Uterus (tissue), 3 donors: ENCODE measurements at regions not wholly inside any gene's neighbourhood (a gene's known extent, or its start where the extent isn't known, plus 50 kb on each side); places are given as distances from the start of the nearest gene placed in this dataset.

ENCODE experiments used
- DNase-seq, 2 donors: peaks; one replicate each; pipeline ENCODE4 v3.0.0-alpha.2; 2019 to 2020
- H3K27ac ChIP-seq, 2 donors: fragments of 200-600 bp; sonication (generic); 1 replicate in 1 of 2; 2 replicates in 1 of 2; pipeline ENCODE4 v1.5.1; 2016 to 2018
- H3K27me3 ChIP-seq, 2 donors: fragments of 200-600 bp; sonication (generic); one replicate each; pipeline ENCODE4 v1.5.1; 2018 to 2019; ENCODE audit warnings: control low read depth in 1 of 2
- H3K36me3 ChIP-seq, 2 donors: fragments of 200-600 bp; sonication (generic); one replicate each; pipeline ENCODE4 v1.5.1; 2019; ENCODE audit warnings: control low read depth in 1 of 2
- H3K4me1 ChIP-seq, 2 donors: fragments of 200-600 bp; sonication (generic); one replicate each; pipeline ENCODE4 v1.5.1; 2018 to 2019; ENCODE audit warnings: control low read depth in 1 of 2
- H3K4me3 ChIP-seq, 2 donors: fragments of 200-600 bp; sonication (generic); 1 replicate in 1 of 2; 2 replicates in 1 of 2; pipeline ENCODE4 v1.5.1; 2018 to 2019; ENCODE audit warnings: mild to moderate bottlenecking in 1 of 2
- H3K9me3 ChIP-seq, 2 donors: fragments of 200-600 bp; sonication (generic); one replicate each; pipeline ENCODE4 v1.5.1; 2019; ENCODE audit warnings: control low read depth in 1 of 2
- CTCF ChIP-seq, 4 experiments: fragments of 200-600 bp in 2 of 4; fragments of 450-650 bp in 2 of 4; sonication (generic) in 2 of 4; IDR thresholded peaks; one replicate each; pipeline ENCODE4 v1.5.1; 2016 to 2019; ENCODE audit warnings: antibody characterized with exemption in 4 of 4, mild to moderate bottlenecking in 2 of 4, moderate library complexity in 1 of 4
- POLR2A ChIP-seq, 2 donors: fragments of 450-650 bp; IDR thresholded peaks; one replicate each; pipeline ENCODE4 v1.6.1; 2016; ENCODE audit warnings: antibody characterized with exemption in 2 of 2, mild to moderate bottlenecking in 1 of 2, moderate library complexity in 1 of 2
- intact Hi-C: fragments of 100-400 bp; cut with DNase I; formaldehyde crosslinking; loops from one replicate; pipeline ENCODE4 v1.15.1; 2023; ENCODE audit warnings: low total_unique reads
- donor health status: DM: yes; HTN: yes; CAD: no.

GRCh38 chr18:57961876-57962505, 82.0 kb upstream of the NEDD4L start:
- Histone ChIP-seq H3K36me3 (no peaks in the 10 kb centered on the region), H3K4me1 (no peaks in the 10 kb centered on the region), H3K27ac (no peak overlapping the region), H3K9me3 (no peaks in the 10 kb centered on the region), H3K4me3 (no peak overlapping the region), H3K27me3 (no peaks in the 10 kb centered on the region)
- no peak for DNase-seq
- intact Hi-C loops: no loop called here
- no peak for TF ChIP-seq POLR2A (IDR thresholded peaks at IDR 0.05)
- TF ChIP-seq CTCF (IDR thresholded peaks at IDR 0.05): no peak

- TF ChIP-seq CTCF (IDR thresholded peaks at IDR 0.05) (no peak), POLR2A (IDR thresholded peaks at IDR 0.05) (no peak)
- Histone ChIP-seq H3K4me1 (no peaks in the 10 kb centered on the region), H3K27me3 (no peaks in the 10 kb centered on the region), H3K4me3 (no peak overlapping the region), H3K36me3 (no peaks in the 10 kb centered on the region), H3K9me3 (no peaks in the 10 kb centered on the region), H3K27ac (no peak overlapping the region)
- intact Hi-C loops: no loop called here
- no peak for DNase-seq
Observed at GRCh38 chr18:57961411-57961810, 82.6 kb upstream of the NEDD4L start.

GRCh38 chr18:57959278-57959677, 84.7 kb upstream of the NEDD4L start:
- Histone ChIP-seq H3K4me3 (no peak overlapping the region), H3K36me3 (no peaks in the 10 kb centered on the region), H3K9me3 (no peaks in the 10 kb centered on the region), H3K4me1 (no peaks in the 10 kb centered on the region), H3K27me3 (no peaks in the 10 kb centered on the region), H3K27ac (no peak overlapping the region)
- no peak for DNase-seq
- TF ChIP-seq CTCF (IDR thresholded peaks at IDR 0.05): peak in 1 of 4 experiments; percentile 15
- no peak for TF ChIP-seq POLR2A (IDR thresholded peaks at IDR 0.05)
- intact Hi-C loops: no loop called here

- DNase-seq: no peak
- intact Hi-C loops: no loop called here
- H3K4me1 ChIP-seq: no peaks in the 10 kb centered on the region
- no peak overlapping the region for H3K4me3 ChIP-seq
- H3K36me3 ChIP-seq: no peaks in the 10 kb centered on the region
- H3K27ac ChIP-seq: no peak overlapping the region
- H3K9me3 ChIP-seq: no peaks in the 10 kb centered on the region
- no peaks in the 10 kb centered on the region for H3K27me3 ChIP-seq
- TF ChIP-seq POLR2A (IDR thresholded peaks at IDR 0.05): no peak
- no peak for TF ChIP-seq CTCF (IDR thresholded peaks at IDR 0.05)
Observed at GRCh38 chr18:57957210-57957609, 86.8 kb upstream of the NEDD4L start.

- no peaks in the 10 kb centered on the region for H3K27me3 ChIP-seq
- intact Hi-C loops: no loop called here
- DNase-seq: no peak
- no peaks in the 10 kb centered on the region for H3K4me1 ChIP-seq
- H3K9me3 ChIP-seq: no peaks in the 10 kb centered on the region
- no peak for TF ChIP-seq CTCF (IDR thresholded peaks at IDR 0.05)
- H3K36me3 ChIP-seq: no peaks in the 10 kb centered on the region
- no peak overlapping the region for H3K27ac ChIP-seq
- H3K4me3 ChIP-seq: no peak overlapping the region
Observed at GRCh38 chr18:57956491-57956890, 87.5 kb upstream of the NEDD4L start.
